GM23338 (cell line): ENCODE measurements at regions not wholly inside any gene's neighbourhood (a gene's known extent, or its start where the extent isn't known, plus 50 kb on each side); places are given as distances from the start of the nearest gene placed in this dataset.

Experiments
- ATAC-seq: fragments of 200-7000 bp; cut with Tn5 transposase; 3 replicates; pipeline ENCODE4 v1.9.1; 2020
- DNase-seq: peaks from one replicate; pipeline ENCODE4 v3.0.0-alpha.2; 2015; ENCODE audit warnings: low spot score
- H2AFZ ChIP-seq: fragments of 200-600 bp; sonication (generic); 2 replicates; pipeline ENCODE4 v1.8.0; 2016; ENCODE audit warnings: antibody characterized with exemption, mild to moderate bottlenecking, moderate library complexity
- H3F3A ChIP-seq: fragments of 200-600 bp; sonication (generic); replicated peaks from 2 replicates; pipeline ENCODE4 v1.8.0; 2017; ENCODE audit warnings: antibody characterized with exemption, mixed run types, low read depth
- H3K27ac ChIP-seq: fragments of 200-600 bp; sonication (generic); 2 replicates; pipeline ENCODE4 v1.6.1; 2016; ENCODE audit warnings: low read depth
- H3K27me3 ChIP-seq: fragments of 200-600 bp; sonication (generic); 2 replicates; pipeline ENCODE4 v1.8.0; 2016; ENCODE audit warnings: mild to moderate bottlenecking, mixed run types, moderate library complexity; ENCODE audit not compliant: insufficient read depth
- H3K36me3 ChIP-seq: fragments of 200-600 bp; sonication (generic); 2 replicates; pipeline ENCODE4 v1.8.0; 2016; ENCODE audit warnings: mild to moderate bottlenecking; ENCODE audit not compliant: insufficient read depth
- H3K4me1 ChIP-seq: fragments of 200-600 bp; sonication (generic); 2 replicates; pipeline ENCODE4 v1.8.0; 2016; ENCODE audit warnings: mild to moderate bottlenecking, moderate library complexity; ENCODE audit not compliant: insufficient read depth
- H3K4me2 ChIP-seq: fragments of 200-600 bp; sonication (generic); 2 replicates; pipeline ENCODE4 v1.7.1; 2017; ENCODE audit warnings: mixed run types
- H3K4me3 ChIP-seq: fragments of 200-600 bp; sonication (generic); 2 replicates; pipeline ENCODE4 v1.6.1; 2016; ENCODE audit warnings: mixed run types
- H3K79me2 ChIP-seq: fragments of 200-600 bp; sonication (generic); replicated peaks from 2 replicates; pipeline ENCODE4 v1.8.0; 2017; ENCODE audit warnings: mild to moderate bottlenecking; ENCODE audit not compliant: insufficient read depth
- H3K9me2 ChIP-seq: fragments of 200-600 bp; sonication (generic); 2 replicates; pipeline ENCODE4 v1.8.0; 2017; ENCODE audit not compliant: insufficient read depth
- H4K20me1 ChIP-seq: fragments of 200-600 bp; sonication (generic); replicated peaks from 2 replicates; pipeline ENCODE4 v1.8.0; 2017; ENCODE audit warnings: mild to moderate bottlenecking; ENCODE audit not compliant: insufficient read depth
- H3K27ac Mint-ChIP-seq: 2 replicates; pipeline ENCODE4 v1.8.0; 2020; ENCODE audit warnings: inconsistent platforms, mild to moderate bottlenecking, moderate library complexity, mixed read lengths
- H3K27me3 Mint-ChIP-seq: 3 replicates; pipeline ENCODE4 v1.8.0; 2022; ENCODE audit warnings: low read depth, mild to moderate bottlenecking, moderate library complexity, mixed read lengths, inconsistent platforms; ENCODE audit not compliant: insufficient read depth, poor library complexity
- H3K36me3 Mint-ChIP-seq: 3 replicates; pipeline ENCODE4 v1.8.0; 2021; ENCODE audit warnings: low read depth, mild to moderate bottlenecking, inconsistent platforms, moderate library complexity, mixed read lengths
- H3K4me1 Mint-ChIP-seq: 3 replicates; pipeline ENCODE4 v1.8.0; 2020; ENCODE audit warnings: mild to moderate bottlenecking, inconsistent platforms, mixed read lengths
- H3K4me3 Mint-ChIP-seq: 3 replicates; pipeline ENCODE4 v1.8.0; 2021; ENCODE audit warnings: moderate library complexity, mild to moderate bottlenecking, inconsistent platforms, mixed read lengths
- H3K9me3 Mint-ChIP-seq: 3 replicates; pipeline ENCODE4 v1.8.0; 2020; ENCODE audit warnings: moderate library complexity, mild to moderate bottlenecking, inconsistent platforms, mixed read lengths
- EZH2phosphoT487 ChIP-seq: fragments of 200-600 bp; sonication (generic); IDR thresholded peaks from one replicate; pipeline ENCODE4 v1.8.1; 2018; ENCODE audit warnings: antibody characterized with exemption; ENCODE audit not compliant: unreplicated experiment
- JUNB ChIP-seq: IDR thresholded peaks from one replicate; pipeline ENCODE4 v1.6.1; 2016; ENCODE audit warnings: antibody characterized with exemption; ENCODE audit not compliant: unreplicated experiment
- STAT1 ChIP-seq: IDR thresholded peaks from one replicate; pipeline ENCODE4 v1.6.1; 2016; ENCODE audit warnings: antibody characterized with exemption; ENCODE audit not compliant: unreplicated experiment
- ZNF331 ChIP-seq: fragments of 250-450 bp; sonication (Bioruptor Pico); IDR thresholded peaks from 2 replicates; pipeline ENCODE4 v1.5.0; 2020; ENCODE audit warnings: low read depth, mild to moderate bottlenecking, moderate library complexity
- TF ChIP-seq, protein P1 (sequence below), 2 experiments: fragments of 200-600 bp in 1 of 2; sonication (generic) in 1 of 2; conservative IDR thresholded peaks; 2 replicates each; pipeline versions ENCODE4 v1.5.1 to v1.6.1; 2016 to 2017; ENCODE audit warnings: antibody characterized with exemption in 2 of 2, low read depth in 2 of 2, mild to moderate bottlenecking in 2 of 2, moderate library complexity in 1 of 2
- TF ChIP-seq, protein P2 (sequence below): IDR thresholded peaks from 2 replicates; pipeline ENCODE4 v1.6.1; 2016; ENCODE audit warnings: antibody characterized with exemption

DNA sequence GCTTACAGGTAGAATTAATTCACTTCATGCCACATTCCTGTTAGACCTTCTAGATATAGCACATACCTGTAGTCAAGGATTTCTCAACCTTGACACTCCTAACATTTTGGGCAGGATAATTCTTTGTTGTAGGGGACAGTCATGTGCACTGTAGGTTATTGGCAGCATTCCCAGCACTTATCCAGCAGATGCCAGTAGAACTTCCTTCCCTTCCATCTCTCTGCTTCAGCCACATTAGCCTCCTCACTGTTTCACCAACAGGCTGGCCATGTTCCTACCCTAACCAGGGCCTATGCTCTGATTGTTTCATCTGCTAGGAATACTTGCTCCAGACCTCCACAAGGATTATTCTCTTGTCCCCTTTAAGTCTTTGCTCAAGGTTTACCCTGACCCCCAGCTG lies 68.0 kb upstream of the STAC start:
- no peaks in the 10 kb centered on the region for H3F3A ChIP-seq
- H3K27me3 ChIP-seq: no peaks in the 10 kb centered on the region
- H3K4me1 ChIP-seq: no peaks in the 10 kb centered on the region
- Mint-ChIP-seq H3K27me3 (no peaks in the 10 kb centered on the region), H3K36me3 (no peaks in the 10 kb centered on the region), H3K9me3 (peaks cover 2% of the 10 kb centered on the region; the same call in 2 of the 3 replicates), H3K4me1 (no peaks in the 10 kb centered on the region), H3K4me3 (no peak overlapping the region), H3K27ac (no peak overlapping the region)
- no peaks in the 10 kb centered on the region for H3K36me3 ChIP-seq
- no peaks in the 10 kb centered on the region for H3K9me2 ChIP-seq
- TF ChIP-seq JUNB: no peak
- TF ChIP-seq, protein P1, sequence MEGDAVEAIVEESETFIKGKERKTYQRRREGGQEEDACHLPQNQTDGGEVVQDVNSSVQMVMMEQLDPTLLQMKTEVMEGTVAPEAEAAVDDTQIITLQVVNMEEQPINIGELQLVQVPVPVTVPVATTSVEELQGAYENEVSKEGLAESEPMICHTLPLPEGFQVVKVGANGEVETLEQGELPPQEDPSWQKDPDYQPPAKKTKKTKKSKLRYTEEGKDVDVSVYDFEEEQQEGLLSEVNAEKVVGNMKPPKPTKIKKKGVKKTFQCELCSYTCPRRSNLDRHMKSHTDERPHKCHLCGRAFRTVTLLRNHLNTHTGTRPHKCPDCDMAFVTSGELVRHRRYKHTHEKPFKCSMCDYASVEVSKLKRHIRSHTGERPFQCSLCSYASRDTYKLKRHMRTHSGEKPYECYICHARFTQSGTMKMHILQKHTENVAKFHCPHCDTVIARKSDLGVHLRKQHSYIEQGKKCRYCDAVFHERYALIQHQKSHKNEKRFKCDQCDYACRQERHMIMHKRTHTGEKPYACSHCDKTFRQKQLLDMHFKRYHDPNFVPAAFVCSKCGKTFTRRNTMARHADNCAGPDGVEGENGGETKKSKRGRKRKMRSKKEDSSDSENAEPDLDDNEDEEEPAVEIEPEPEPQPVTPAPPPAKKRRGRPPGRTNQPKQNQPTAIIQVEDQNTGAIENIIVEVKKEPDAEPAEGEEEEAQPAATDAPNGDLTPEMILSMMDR (conservative IDR thresholded peaks at IDR 0.05; ENCODE audit: low read depth in 2 of 2): peak in 1 of 2 experiments; percentile 27; a peak in 2 of 4 replicates
- DNase-seq (no peak), ATAC-seq (peak; percentile 34; the same call in 1 of the 3 replicates)
- H2AFZ ChIP-seq: peak overlapping the region; percentile 79
- H3K79me2 ChIP-seq: no peaks in the 10 kb centered on the region
- no peaks in the 10 kb centered on the region for H4K20me1 ChIP-seq
- H3K27ac ChIP-seq: no peak overlapping the region
- no peak overlapping the region for H3K4me2 ChIP-seq
- H3K4me3 ChIP-seq: no peak overlapping the region

DNA sequence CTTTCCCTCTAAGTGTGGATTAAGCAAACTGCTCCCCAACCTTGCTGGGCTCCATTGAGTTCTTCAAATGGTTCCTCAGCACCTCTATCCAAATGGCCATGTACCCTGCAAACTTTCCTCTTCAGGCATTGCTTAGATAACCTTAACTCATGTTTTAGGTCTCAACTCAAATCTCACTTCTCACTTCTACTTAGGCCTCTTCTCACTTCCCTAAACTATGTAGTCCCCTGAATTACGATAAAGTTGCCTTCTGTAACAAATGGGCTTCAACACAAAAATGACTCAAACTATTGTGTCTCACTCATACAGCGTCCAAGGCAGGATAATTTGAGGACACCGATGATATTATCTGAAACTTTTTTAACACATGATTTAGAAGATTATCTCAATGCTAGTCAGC lies 62.4 kb upstream of the STAC start:
- H3K4me2 ChIP-seq: no peak overlapping the region
- TF ChIP-seq STAT1: no peak
- H3K79me2 ChIP-seq: no peaks in the 10 kb centered on the region
- Mint-ChIP-seq H3K27ac (no peak overlapping the region), H3K36me3 (peaks cover 11% of the 10 kb centered on the region; the same call in 2 of the 3 replicates), H3K27me3 (peaks cover 3% of the 10 kb centered on the region), H3K4me1 (peaks cover 16% of the 10 kb centered on the region), H3K9me3 (peaks cover 29% of the 10 kb centered on the region), H3K4me3 (no peak overlapping the region)
- H3K9me2 ChIP-seq: no peaks in the 10 kb centered on the region
- DNase-seq (no peak), ATAC-seq (no peak)
- no peaks in the 10 kb centered on the region for H3F3A ChIP-seq
- no peak overlapping the region for H3K27ac ChIP-seq
- H3K4me3 ChIP-seq: no peak overlapping the region
- peaks cover 17% of the 10 kb centered on the region; the same call in 1 of the 2 replicates for H3K4me1 ChIP-seq
- H3K36me3 ChIP-seq: no peaks in the 10 kb centered on the region
- no peak overlapping the region for H2AFZ ChIP-seq
- H4K20me1 ChIP-seq: no peaks in the 10 kb centered on the region
- no peaks in the 10 kb centered on the region for H3K27me3 ChIP-seq

DNA sequence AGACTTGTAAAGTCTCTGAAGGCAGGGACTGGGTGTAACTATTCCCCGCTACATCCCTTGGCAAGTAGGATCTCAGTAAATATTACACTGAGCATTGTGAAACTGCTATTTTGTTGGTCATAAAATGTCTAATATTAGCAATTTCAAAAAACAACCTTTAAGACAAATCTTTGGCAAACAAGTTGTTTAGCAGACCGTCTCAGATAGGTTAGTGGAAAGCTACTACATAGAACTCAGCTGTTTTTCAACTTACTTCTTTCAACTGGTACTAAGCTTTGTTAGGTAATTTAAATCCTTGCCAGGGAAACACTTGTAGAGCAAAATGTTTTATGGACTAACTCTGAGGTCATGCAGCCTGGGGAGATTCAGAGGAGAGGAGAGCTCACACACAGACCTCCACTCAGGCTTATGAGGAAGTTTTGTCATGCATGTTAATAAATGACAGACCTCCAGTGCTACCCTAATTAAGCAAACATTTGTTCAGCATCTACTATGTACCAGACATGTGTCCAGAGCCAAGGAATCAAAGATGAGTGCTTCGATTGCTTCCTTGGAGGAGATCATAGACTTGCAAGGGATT lies 61.6 kb upstream of the STAC start:
- no peak overlapping the region; the same call in 1 of the 2 replicates for H3K4me2 ChIP-seq
- peaks cover 17% of the 10 kb centered on the region; the same call in 1 of the 2 replicates for H3K4me1 ChIP-seq
- H3K9me2 ChIP-seq: no peaks in the 10 kb centered on the region
- ATAC-seq: no peak
- Mint-ChIP-seq H3K4me1 (peaks cover 16% of the 10 kb centered on the region), H3K27me3 (peaks cover 3% of the 10 kb centered on the region), H3K9me3 (peaks cover 32% of the 10 kb centered on the region), H3K27ac (no peak overlapping the region; the same call in 1 of the 2 replicates), H3K4me3 (no peak overlapping the region), H3K36me3 (peaks cover 11% of the 10 kb centered on the region; the same call in 2 of the 3 replicates)
- no peak for DNase-seq
- H2AFZ ChIP-seq: peak overlapping the region; percentile 7; the same call in 1 of the 2 replicates
- TF ChIP-seq, protein P2, sequence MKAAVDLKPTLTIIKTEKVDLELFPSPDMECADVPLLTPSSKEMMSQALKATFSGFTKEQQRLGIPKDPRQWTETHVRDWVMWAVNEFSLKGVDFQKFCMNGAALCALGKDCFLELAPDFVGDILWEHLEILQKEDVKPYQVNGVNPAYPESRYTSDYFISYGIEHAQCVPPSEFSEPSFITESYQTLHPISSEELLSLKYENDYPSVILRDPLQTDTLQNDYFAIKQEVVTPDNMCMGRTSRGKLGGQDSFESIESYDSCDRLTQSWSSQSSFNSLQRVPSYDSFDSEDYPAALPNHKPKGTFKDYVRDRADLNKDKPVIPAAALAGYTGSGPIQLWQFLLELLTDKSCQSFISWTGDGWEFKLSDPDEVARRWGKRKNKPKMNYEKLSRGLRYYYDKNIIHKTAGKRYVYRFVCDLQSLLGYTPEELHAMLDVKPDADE: no peak
- no peak for TF ChIP-seq STAT1
- no peak for TF ChIP-seq EZH2phosphoT487
- TF ChIP-seq, protein P1 (conservative IDR thresholded peaks at IDR 0.05; ENCODE audit: low read depth in 2 of 2): no peak
- no peak for TF ChIP-seq ZNF331 (CRISPR knock-in tag)
- no peaks in the 10 kb centered on the region for H4K20me1 ChIP-seq
- no peak overlapping the region for H3K27ac ChIP-seq
- no peaks in the 10 kb centered on the region for H3F3A ChIP-seq
- H3K27me3 ChIP-seq: no peaks in the 10 kb centered on the region
- no peaks in the 10 kb centered on the region for H3K79me2 ChIP-seq
- H3K4me3 ChIP-seq: no peak overlapping the region
- no peaks in the 10 kb centered on the region for H3K36me3 ChIP-seq
